COR-L47 (cell line): ENCODE measurements at regions not wholly inside any gene's neighbourhood (a gene's known extent, or its start where the extent isn't known, plus 50 kb on each side); places are given as distances from the start of the nearest gene placed in this dataset.

Source experiments
- DNase-seq: peaks from one replicate; lab custom pipeline; 2025; lab: John Stamatoyannopoulos, UW

GRCh38 chr12:66066137-66066928 is 64.2 kb downstream of the LLPH start:
- DNase-seq: peak; percentile 61

- no peak for DNase-seq
Observed at GRCh38 chr12:66065641-66066136, 64.9 kb downstream of the LLPH start.

- no peak for DNase-seq
Observed at GRCh38 chr12:66065150-66065549, 65.4 kb downstream of the LLPH start.

GRCh38 chr12:66063916-66064315 is 66.6 kb downstream of the LLPH start:
- DNase-seq: no peak

GRCh38 chr12:66062290-66062625 is 68.3 kb downstream of the LLPH start:
- no peak for DNase-seq

- no peak for DNase-seq
Observed at GRCh38 chr12:66061557-66062289, 68.8 kb downstream of the LLPH start.

GRCh38 chr12:66061076-66061475 is 69.5 kb downstream of the LLPH start:
- DNase-seq: no peak

GRCh38 chr12:66060163-66060907 is 70.2 kb downstream of the LLPH start:
- DNase-seq: no peak

GRCh38 chr12:66059666-66060065 is 70.9 kb downstream of the LLPH start:
- DNase-seq: no peak

GRCh38 chr12:66058554-66058953 is 72.0 kb downstream of the LLPH start:
- DNase-seq: no peak

- no peak for DNase-seq
Observed at GRCh38 chr12:66055837-66056319, 74.7 kb downstream of the LLPH start.

- DNase-seq: no peak
Observed at GRCh38 chr12:66052988-66053615, 77.4 kb downstream of the LLPH start.

GRCh38 chr12:66051361-66051760 is 79.2 kb downstream of the LLPH start:
- no peak for DNase-seq

GRCh38 chr12:66050610-66051009 is 79.9 kb downstream of the LLPH start:
- no peak for DNase-seq

- no peak for DNase-seq
Observed at GRCh38 chr12:66050283-66050576, 80.3 kb downstream of the LLPH start.

GRCh38 chr12:66049538-66050282 is 80.8 kb downstream of the LLPH start:
- no peak for DNase-seq

GRCh38 chr12:66048835-66049537 is 81.6 kb downstream of the LLPH start:
- DNase-seq: no peak

GRCh38 chr12:66048218-66048834 is 82.2 kb downstream of the LLPH start:
- DNase-seq: no peak

- DNase-seq: no peak
Observed at GRCh38 chr12:66047411-66048021, 83.0 kb downstream of the LLPH start.

- no peak for DNase-seq
Observed at GRCh38 chr12:66045506-66045905, 85.0 kb downstream of the LLPH start.
